Mesenchymal stem cell (in vitro differentiated cells and primary cell): ENCODE measurements at regions not wholly inside any gene's neighbourhood (a gene's known extent, or its start where the extent isn't known, plus 50 kb on each side); places are given as distances from the start of the nearest gene placed in this dataset.

Experiments used
- DNase-seq: peaks from one replicate; pipeline ENCODE4 v3.0.0-alpha.2; 2013
- H2AFZ ChIP-seq: one replicate; pipeline ENCODE4 v1.6.1; 2013; ENCODE audit warnings: low read depth, mild to moderate bottlenecking, control low read depth, inconsistent platforms, low read length, moderate library complexity
- H2AK5ac ChIP-seq: 2 replicates; pipeline ENCODE4 v1.6.1; 2013; ENCODE audit warnings: low read length, moderate library complexity, mild to moderate bottlenecking, inconsistent platforms; ENCODE audit not compliant: severe bottlenecking
- H2BK120ac ChIP-seq: one replicate; pipeline ENCODE4 v1.6.1; 2013; ENCODE audit warnings: low read depth, mild to moderate bottlenecking, inconsistent platforms, low read length, moderate library complexity
- H2BK12ac ChIP-seq, 2 experiments: one replicate each; pipeline ENCODE4 v1.6.1; 2013; ENCODE audit warnings: inconsistent platforms in 2 of 2, low read length in 2 of 2, mild to moderate bottlenecking in 2 of 2, moderate library complexity in 2 of 2, control low read depth in 1 of 2
- H2BK15ac ChIP-seq: one replicate; pipeline ENCODE4 v1.6.1; 2013; ENCODE audit warnings: mild to moderate bottlenecking, low read depth, inconsistent platforms; ENCODE audit not compliant: poor library complexity, severe bottlenecking
- H2BK5ac ChIP-seq: 2 replicates; pipeline ENCODE4 v1.6.1; 2013; ENCODE audit warnings: low read depth, mild to moderate bottlenecking, low read length, control low read depth, inconsistent platforms; ENCODE audit not compliant: poor library complexity, severe bottlenecking
- H3K14ac ChIP-seq, 2 experiments: one replicate each; pipeline ENCODE4 v1.6.1; 2013; ENCODE audit warnings: inconsistent platforms in 2 of 2, low read length in 2 of 2, control low read depth in 1 of 2, mild to moderate bottlenecking in 1 of 2, moderate library complexity in 1 of 2
- H3K18ac ChIP-seq, 2 experiments: one replicate each; pipeline ENCODE4 v1.6.1; 2013; ENCODE audit warnings: inconsistent platforms in 2 of 2, low read length in 2 of 2, control low read depth in 1 of 2, low read depth in 1 of 2, mild to moderate bottlenecking in 1 of 2
- H3K23ac ChIP-seq, 2 experiments: one replicate each; pipeline ENCODE4 v1.6.1; 2013; ENCODE audit warnings: inconsistent platforms in 2 of 2, low read length in 2 of 2, mild to moderate bottlenecking in 2 of 2, moderate library complexity in 2 of 2, control low read depth in 1 of 2
- H3K27ac ChIP-seq: 2 replicates; pipeline ENCODE4 v1.5.1; 2013; ENCODE audit warnings: mild to moderate bottlenecking, moderate library complexity, low read length, control low read depth, inconsistent platforms; ENCODE audit not compliant: poor library complexity, severe bottlenecking
- H3K27me3 ChIP-seq, 2 experiments: 2 replicates each; pipeline versions ENCODE4 v1.6.1 to v1.7.0; 2013; ENCODE audit warnings: low read length in 2 of 2, mild to moderate bottlenecking in 2 of 2, moderate library complexity in 2 of 2, control low read depth in 1 of 2, inconsistent platforms in 1 of 2; ENCODE audit not compliant: control insufficient read depth in 1 of 2, insufficient read depth in 1 of 2
- H3K36me3 ChIP-seq, 2 experiments: 2 replicates each; pipeline versions ENCODE4 v1.6.1 to v1.7.0; 2013; ENCODE audit warnings: low read length in 2 of 2, control low read depth in 1 of 2, inconsistent platforms in 1 of 2, low read depth in 1 of 2, mild to moderate bottlenecking in 1 of 2; ENCODE audit not compliant: insufficient read depth in 2 of 2, control insufficient read depth in 1 of 2
- H3K4ac ChIP-seq, 2 experiments: one replicate each; pipeline ENCODE4 v1.6.1; 2013; ENCODE audit warnings: inconsistent platforms in 2 of 2, low read length in 2 of 2, mild to moderate bottlenecking in 2 of 2, moderate library complexity in 2 of 2, control low read depth in 1 of 2, low read depth in 1 of 2
- H3K4me1 ChIP-seq: 2 replicates; pipeline ENCODE4 v1.6.1; 2013; ENCODE audit warnings: low read depth, low read length, control low read depth; ENCODE audit not compliant: control insufficient read depth, insufficient read depth
- H3K4me2 ChIP-seq: 2 replicates; pipeline ENCODE4 v1.6.1; 2013; ENCODE audit warnings: low read length, mild to moderate bottlenecking, inconsistent platforms; ENCODE audit not compliant: poor library complexity, severe bottlenecking
- H3K4me3 ChIP-seq, 2 experiments: 2 replicates each; pipeline versions ENCODE4 v1.5.1 to v1.7.0; 2013; ENCODE audit warnings: low read length in 2 of 2, mild to moderate bottlenecking in 2 of 2, control low read depth in 1 of 2, low read depth in 1 of 2; ENCODE audit not compliant: insufficient read depth in 1 of 2
- H3K79me1 ChIP-seq: replicated peaks from 2 replicates; pipeline ENCODE4 v1.6.1; 2013; ENCODE audit warnings: mild to moderate bottlenecking, control low read depth, low read length, inconsistent platforms; ENCODE audit not compliant: poor library complexity, severe bottlenecking
- H3K9ac ChIP-seq: 2 replicates; pipeline ENCODE4 v1.7.0; 2013; ENCODE audit warnings: mild to moderate bottlenecking, low read length, moderate library complexity
- H3K9me3 ChIP-seq: 2 replicates; pipeline ENCODE4 v1.7.0; 2013; ENCODE audit warnings: mild to moderate bottlenecking, low read length; ENCODE audit not compliant: control insufficient read depth
- H4K8ac ChIP-seq: one replicate; pipeline ENCODE4 v1.6.1; 2013; ENCODE audit warnings: inconsistent platforms, mild to moderate bottlenecking, low read length, moderate library complexity
- H4K91ac ChIP-seq: one replicate; pipeline ENCODE4 v1.6.1; 2013; ENCODE audit warnings: mild to moderate bottlenecking, low read length, inconsistent platforms
- WGBS: methylation state at CpG from one replicate; pipeline ENCODE4 v1.1.7; 2013; ENCODE audit warnings: mixed read lengths; 5-methylcytosine and 5-hydroxymethylcytosine counted together

GRCh38 chr9:12350775-12351174 lies 342.4 kb upstream of the TYRP1 start:
- Histone ChIP-seq H2BK120ac (no peak overlapping the region), H4K8ac (no peak overlapping the region), H3K23ac (no peak overlapping the region), H2AFZ (no peak overlapping the region), H3K9me3 (no peaks in the 10 kb centered on the region), H2BK12ac (no peak overlapping the region), H3K9ac (no peak overlapping the region), H3K14ac (no peak overlapping the region), H3K4me2 (no peak overlapping the region), H3K36me3 (no peaks in the 10 kb centered on the region), H3K18ac (no peak overlapping the region), H2BK15ac (no peak overlapping the region), H3K27me3 (no peaks in the 10 kb centered on the region), H2BK5ac (no peak overlapping the region), H3K4me3 (no peak overlapping the region), H4K91ac (no peak overlapping the region), H3K79me1 (no peaks in the 10 kb centered on the region), H3K27ac (no peak overlapping the region), H3K4ac (no peak overlapping the region), H2AK5ac (no peak overlapping the region), H3K4me1 (no peaks in the 10 kb centered on the region)
- DNase-seq = no peak
- WGBS = 62% methylated on average over 1 of the region's 1 CpG

DNA sequence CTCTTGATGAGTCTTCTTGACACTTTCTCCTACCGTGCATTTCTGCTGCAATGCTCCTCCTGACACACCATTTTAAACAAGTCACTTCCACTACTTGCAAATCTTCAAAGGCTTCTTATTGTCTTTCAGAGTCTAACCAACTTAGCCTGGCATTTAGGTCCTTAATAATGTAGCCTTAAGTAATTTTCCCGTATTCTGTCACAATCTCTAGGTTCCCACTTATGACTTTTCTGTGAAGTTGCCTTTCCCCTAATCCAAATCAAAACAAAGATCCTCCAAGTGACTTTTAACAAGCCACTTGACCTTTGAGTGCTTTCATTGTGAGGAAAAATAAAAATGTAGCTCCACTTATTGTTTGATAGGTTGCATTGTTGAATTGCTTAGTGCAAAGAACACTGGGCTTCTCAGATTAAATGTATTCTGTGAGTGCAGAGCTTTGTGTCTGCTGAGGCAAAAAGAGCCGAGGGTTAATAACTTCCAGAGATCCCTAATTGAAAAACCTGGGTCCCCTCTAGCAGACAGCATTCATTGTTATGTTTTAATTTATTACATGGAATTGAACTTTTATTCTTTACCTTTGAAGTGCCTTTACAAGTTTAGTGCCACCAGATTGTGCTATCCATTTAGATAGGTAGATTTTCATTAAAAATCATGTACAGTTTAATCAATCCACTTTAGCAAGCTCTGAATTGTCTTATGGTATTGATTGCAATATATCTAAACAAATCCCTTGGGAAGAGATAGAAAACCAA lies 341.7 kb upstream of the TYRP1 start:
- H3K4me3 ChIP-seq = no peak overlapping the region
- no peak overlapping the region for H3K23ac ChIP-seq
- no peak overlapping the region for H2AFZ ChIP-seq
- no peak overlapping the region for H2BK12ac ChIP-seq
- H3K4me1 ChIP-seq = no peaks in the 10 kb centered on the region
- no peaks in the 10 kb centered on the region for H3K27me3 ChIP-seq
- H3K9me3 ChIP-seq = no peaks in the 10 kb centered on the region
- no peak overlapping the region for H3K4ac ChIP-seq
- H3K27ac ChIP-seq = no peak overlapping the region
- no peak overlapping the region for H4K91ac ChIP-seq
- H2BK120ac ChIP-seq = no peak overlapping the region
- no peak overlapping the region for H2BK5ac ChIP-seq
- no peak for DNase-seq
- H2BK15ac ChIP-seq = no peak overlapping the region
- no peak overlapping the region for H3K4me2 ChIP-seq
- H3K18ac ChIP-seq = no peak overlapping the region
- no peaks in the 10 kb centered on the region for H3K36me3 ChIP-seq
- H3K14ac ChIP-seq = no peak overlapping the region
- H3K9ac ChIP-seq = no peak overlapping the region
- 62% methylated on average over 2 of the region's 3 CpGs for WGBS
- no peak overlapping the region for H4K8ac ChIP-seq
- no peaks in the 10 kb centered on the region for H3K79me1 ChIP-seq
- H2AK5ac ChIP-seq = no peak overlapping the region

DNA sequence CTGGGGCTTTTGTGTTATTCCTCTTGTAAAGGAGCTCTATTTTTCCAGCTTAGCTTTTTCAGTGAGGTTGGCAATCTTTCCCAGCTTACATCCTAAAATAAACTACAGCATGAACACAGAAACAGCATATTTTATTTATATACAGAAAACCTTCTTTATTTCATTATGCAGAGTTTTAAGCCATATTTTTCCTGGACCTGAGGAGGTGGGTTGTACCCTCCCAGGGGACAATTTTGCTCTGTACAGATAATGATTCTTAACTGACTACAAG lies 341.2 kb upstream of the TYRP1 start:
- H2AK5ac ChIP-seq = no peak overlapping the region
- no peak overlapping the region for H3K23ac ChIP-seq
- no peak overlapping the region for H3K4me3 ChIP-seq
- H3K14ac ChIP-seq = no peak overlapping the region
- no peak overlapping the region for H3K4ac ChIP-seq
- no peak overlapping the region for H3K4me2 ChIP-seq
- no peak for DNase-seq
- no peaks in the 10 kb centered on the region for H3K9me3 ChIP-seq
- H2AFZ ChIP-seq = no peak overlapping the region
- no peak overlapping the region for H2BK5ac ChIP-seq
- no peak overlapping the region for H2BK12ac ChIP-seq
- no peak overlapping the region for H4K8ac ChIP-seq
- H3K79me1 ChIP-seq = no peaks in the 10 kb centered on the region
- H3K27me3 ChIP-seq = no peaks in the 10 kb centered on the region
- no peak overlapping the region for H4K91ac ChIP-seq
- no peak overlapping the region for H3K18ac ChIP-seq
- H3K9ac ChIP-seq = no peak overlapping the region
- no peaks in the 10 kb centered on the region for H3K36me3 ChIP-seq
- no peak overlapping the region for H3K27ac ChIP-seq
- no peaks in the 10 kb centered on the region for H3K4me1 ChIP-seq
- H2BK15ac ChIP-seq = no peak overlapping the region
- no peak overlapping the region for H2BK120ac ChIP-seq

DNA sequence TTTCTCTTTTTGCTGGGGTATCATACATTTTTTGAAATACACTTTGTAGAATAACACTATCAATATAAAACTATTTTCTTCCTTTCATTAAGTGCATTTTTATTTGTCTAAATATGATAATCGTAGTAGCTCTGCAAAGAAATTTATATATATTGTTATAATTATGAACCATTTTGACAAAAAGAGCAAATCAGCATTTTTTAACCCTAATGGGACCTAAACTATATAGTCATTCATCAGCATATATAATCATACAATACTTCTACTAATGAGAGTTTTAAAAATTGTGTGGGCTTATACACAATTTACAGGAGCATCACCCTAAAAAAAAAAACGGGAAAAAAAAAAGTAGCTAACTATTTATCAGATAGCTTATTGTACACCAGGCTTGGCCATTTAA lies 329.7 kb upstream of the TYRP1 start:
- no peaks in the 10 kb centered on the region for H3K36me3 ChIP-seq
- H2AFZ ChIP-seq = no peak overlapping the region
- no peak overlapping the region for H3K14ac ChIP-seq
- no peak for DNase-seq
- no peak overlapping the region for H3K23ac ChIP-seq
- H2BK5ac ChIP-seq = no peak overlapping the region
- H2AK5ac ChIP-seq = no peak overlapping the region
- no peak overlapping the region for H3K9ac ChIP-seq
- H3K79me1 ChIP-seq = no peaks in the 10 kb centered on the region
- no peaks in the 10 kb centered on the region for H3K4me1 ChIP-seq
- no peak overlapping the region for H4K91ac ChIP-seq
- no peak overlapping the region for H2BK12ac ChIP-seq
- no peak overlapping the region for H3K4me3 ChIP-seq
- H2BK15ac ChIP-seq = no peak overlapping the region
- no peak overlapping the region for H3K18ac ChIP-seq
- H4K8ac ChIP-seq = no peak overlapping the region
- no peak overlapping the region for H3K4ac ChIP-seq
- H2BK120ac ChIP-seq = no peak overlapping the region
- no peak overlapping the region for H3K27ac ChIP-seq
- H3K4me2 ChIP-seq = no peak overlapping the region
- no peaks in the 10 kb centered on the region for H3K27me3 ChIP-seq
- WGBS = no CpG with 5 or more reads among the region's 2 CpGs
- H3K9me3 ChIP-seq = no peaks in the 10 kb centered on the region
